ENCODE measurements at regions not wholly inside any gene's neighbourhood (a gene's known extent, or its start where the extent isn't known, plus 50 kb on each side); places are given as distances from the start of the nearest gene placed in this dataset.

DNA sequence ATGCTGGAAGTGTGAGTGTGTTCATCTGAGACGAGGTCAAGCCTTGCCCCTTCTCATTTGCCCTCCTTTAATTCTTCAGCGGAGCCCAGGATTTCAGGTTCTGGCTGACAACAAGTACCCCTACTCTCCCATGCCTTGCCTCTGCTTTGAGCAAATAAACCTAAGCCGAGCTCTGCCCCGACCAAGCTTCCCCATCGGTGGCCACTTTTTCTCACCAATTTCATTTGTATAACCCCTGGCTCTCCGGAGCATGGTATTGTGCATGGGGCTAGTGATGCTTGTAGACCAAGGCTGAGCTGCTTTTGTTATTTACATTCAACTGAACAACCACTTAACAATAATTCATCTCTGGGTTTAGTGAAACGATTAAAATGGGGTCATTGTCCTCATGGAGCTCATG lies 100.2 kb upstream of the RAB3GAP2 start:
- TF ChIP-seq CTCF (conservative IDR thresholded peaks at IDR 0.05; ENCODE audit: low read depth, low read length), result no peak
- H3K4me3 ChIP-seq (ENCODE audit: low read length), result no peak overlapping the region
- no peak for DNase-seq (ENCODE audit: low read depth)

DNA sequence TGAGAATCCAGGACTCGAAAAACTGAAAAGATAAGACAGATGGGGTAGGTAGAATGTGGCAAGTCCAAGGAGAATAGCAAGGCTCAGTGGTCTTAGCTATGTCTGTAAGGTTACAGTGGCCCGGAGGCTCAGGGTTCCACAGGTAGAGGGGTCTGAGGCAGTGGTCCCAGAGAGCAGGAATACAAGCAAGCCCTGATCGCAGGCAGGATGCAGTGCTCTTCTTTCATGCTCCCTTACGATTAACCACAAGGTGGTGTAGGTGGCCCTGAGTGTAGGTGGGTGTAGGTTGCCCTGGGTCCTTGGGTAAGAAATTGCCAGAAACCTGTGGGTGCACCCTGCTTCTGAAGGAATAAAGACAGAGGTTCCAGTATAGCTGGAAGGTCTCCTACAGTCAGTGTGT lies 99.1 kb upstream of the RAB3GAP2 start:
- no peak overlapping the region for H3K4me3 ChIP-seq (ENCODE audit: low read length)
- peak; percentile 28 for TF ChIP-seq CTCF (conservative IDR thresholded peaks at IDR 0.05; ENCODE audit: low read depth, low read length)
- no peak for DNase-seq (ENCODE audit: low read depth)

- DNase-seq (ENCODE audit: low read depth), result peak; percentile 96
- no peak for TF ChIP-seq CTCF (conservative IDR thresholded peaks at IDR 0.05; ENCODE audit: low read depth, low read length)
- H3K4me3 ChIP-seq (ENCODE audit: low read length), result no peak overlapping the region
These were observed 97.9 kb upstream of the RAB3GAP2 start for GRCh38 chr1:220370041-220370700.

- no peak overlapping the region for H3K4me3 ChIP-seq (ENCODE audit: low read length)
- DNase-seq (ENCODE audit: low read depth), result no peak
- no peak for TF ChIP-seq CTCF (conservative IDR thresholded peaks at IDR 0.05; ENCODE audit: low read depth, low read length)
These were observed 97.3 kb upstream of the RAB3GAP2 start for GRCh38 chr1:220369511-220369910.

DNA sequence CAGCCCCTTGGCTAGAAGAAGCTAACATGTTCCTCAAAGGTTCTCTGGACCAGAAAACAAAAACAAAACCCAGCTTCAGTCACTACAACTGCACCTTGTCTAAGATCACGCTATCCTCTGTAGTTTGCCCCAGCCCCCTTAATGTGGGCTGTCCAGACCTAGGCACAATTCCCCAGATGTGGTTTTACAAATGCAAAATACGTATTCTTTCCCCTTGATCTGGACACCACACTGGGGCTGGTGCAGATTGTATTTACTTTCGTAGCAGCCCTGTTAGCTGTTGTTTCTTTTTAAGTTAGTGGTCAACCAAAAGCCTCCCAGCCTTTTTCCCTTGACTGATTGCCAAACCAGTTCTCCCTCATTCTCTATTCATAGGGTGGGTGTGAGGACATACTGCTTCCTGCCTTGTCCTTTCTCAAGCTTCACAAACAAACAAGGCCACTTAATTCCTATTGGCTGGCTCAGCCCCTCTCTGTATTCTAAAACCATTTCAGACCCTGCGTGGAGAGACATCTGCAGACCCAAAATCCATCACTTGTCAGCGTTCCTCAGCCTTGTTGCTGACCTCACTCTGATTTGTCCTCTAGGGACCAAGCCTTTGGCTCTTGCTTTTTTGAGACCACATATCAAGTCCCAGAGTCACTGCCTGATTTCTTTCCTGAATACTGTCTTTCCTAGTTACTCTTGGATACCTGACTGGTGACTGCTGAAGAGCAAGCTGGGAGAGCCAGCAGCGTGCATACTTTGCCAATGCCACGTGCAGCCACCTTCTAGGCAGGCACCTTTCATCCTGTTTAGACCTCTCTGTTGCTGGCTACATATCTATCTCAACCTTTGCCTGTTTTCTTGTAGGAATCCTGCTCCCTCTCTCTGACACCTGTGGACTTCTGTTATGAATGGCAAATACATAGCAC lies 96.4 kb upstream of the RAB3GAP2 start:
- no peak for TF ChIP-seq CTCF (conservative IDR thresholded peaks at IDR 0.05; ENCODE audit: low read depth, low read length)
- no peak overlapping the region for H3K4me3 ChIP-seq (ENCODE audit: low read length)
- no peak for DNase-seq (ENCODE audit: low read depth)

DNA sequence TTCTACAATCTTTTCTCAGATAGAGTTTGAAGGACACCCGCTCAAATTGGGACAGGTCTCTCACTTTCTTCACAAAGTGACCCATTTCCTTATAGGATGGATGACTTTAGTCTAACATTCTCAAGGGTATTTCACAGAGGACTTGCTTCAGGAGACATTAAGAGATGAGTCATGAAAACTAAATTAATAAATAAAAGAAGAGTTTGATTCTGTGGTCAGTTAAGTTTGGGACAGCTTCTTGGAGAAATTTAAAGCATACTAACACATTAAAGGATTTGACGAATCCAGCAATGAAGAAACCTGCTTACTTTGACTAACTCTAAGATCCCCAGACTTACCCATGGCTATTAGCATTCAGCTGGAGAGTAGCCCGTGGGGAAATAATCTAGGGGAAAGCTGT lies 95.6 kb upstream of the RAB3GAP2 start:
- no peak for TF ChIP-seq CTCF (conservative IDR thresholded peaks at IDR 0.05; ENCODE audit: low read depth, low read length)
- no peak overlapping the region for H3K4me3 ChIP-seq (ENCODE audit: low read length)
- DNase-seq (ENCODE audit: low read depth), result no peak

- DNase-seq (ENCODE audit: low read depth), result no peak
- no peak for TF ChIP-seq CTCF (conservative IDR thresholded peaks at IDR 0.05; ENCODE audit: low read depth, low read length)
These were observed 94.0 kb upstream of the RAB3GAP2 start for GRCh38 chr1:220366269-220366668.

More at GRCh38 chr1:220366269-220366668, 94.0 kb upstream of the RAB3GAP2 start:
- no peak overlapping the region for H3K4me3 ChIP-seq (ENCODE audit: low read length)
